HCT116 (cell line): ENCODE measurements at regions not wholly inside any gene's neighbourhood (a gene's known extent, or its start where the extent isn't known, plus 50 kb on each side); places are given as distances from the start of the nearest gene placed in this dataset.

ENCODE experiments used
- ATAC-seq: fragments of 200-7000 bp; cut with Tn5 transposase; 2 replicates; pipeline ENCODE4 v1.9.1; 2020; ENCODE audit warnings: mild to moderate bottlenecking, moderate library complexity
- BruUV-seq: library from RNA; stranded (reverse); fragments of 400-500 nt; replicated peaks from 2 replicates; lab custom pipeline; 2021; lab: Mats Ljungman, UMichigan
- CTCF ChIA-PET: fragments of 300-600 bp; sonication (Branson Sonifier 250); formaldehyde crosslinking; loops from one replicate; lab custom pipeline; 2021; ENCODE audit warnings: antibody characterized with exemption; lab: Charles Lee
- POLR2A ChIA-PET: fragments of 300-600, 350-600 bp; sonication (Branson Sonifier 250); formaldehyde crosslinking; loops from one replicate; lab custom pipeline; 2021; ENCODE audit warnings: antibody characterized with exemption; lab: Charles Lee
- RAD21 ChIA-PET, 2 experiments: fragments of 300-600 bp; sonication (Branson Sonifier 250); formaldehyde crosslinking; loops; one replicate each; lab custom pipeline; 2023; ENCODE audit warnings: low total read pairs in 2 of 2; ENCODE audit not compliant: uncharacterized antibody in 2 of 2, unreplicated experiment in 2 of 2, low non-redundant PET in 1 of 2; lab: Charles Lee
- DNase-seq: peaks from one replicate; pipeline ENCODE4 v3.0.0-alpha.2; 2010; ENCODE audit warnings: low read depth, low spot score
- H2AFZ ChIP-seq: fragments of 200-600 bp; shearing (Covaris generic), sonication (generic); 2 replicates; pipeline ENCODE4 v1.6.1; 2017; ENCODE audit warnings: low read depth, mixed run types, mixed read lengths, antibody characterized with exemption, low read length; ENCODE audit not compliant: poor library complexity, severe bottlenecking
- H3K27ac ChIP-seq: 2 replicates; pipeline ENCODE4 v1.5.1; 2012; ENCODE audit warnings: low read depth, low read length
- H3K27me3 ChIP-seq: fragments of 200-600 bp; sonication (generic); 2 replicates; pipeline ENCODE4 v1.6.1; 2016; ENCODE audit warnings: mixed run types, low read length, mixed read lengths; ENCODE audit not compliant: insufficient read depth
- H3K36me3 ChIP-seq, 2 experiments: fragments of 200-500 bp in 1 of 2; fragments of 200-600 bp in 1 of 2; sonication (Bioruptor generic) in 1 of 2; sonication (generic) in 1 of 2; 2 replicates each; pipeline versions ENCODE4 v1.5.1 to v1.6.1; 2014 to 2016; ENCODE audit warnings: low read length in 2 of 2, inconsistent platforms in 1 of 2, mixed read lengths in 1 of 2, mixed run types in 1 of 2; ENCODE audit not compliant: insufficient read depth in 2 of 2, control insufficient read depth in 1 of 2
- H3K4me1 ChIP-seq, 2 experiments: fragments of 200-600 bp in 1 of 2; sonication (generic) in 1 of 2; 2 replicates each; pipeline versions ENCODE4 v1.5.1 to v1.6.1; 2012 to 2017; ENCODE audit warnings: low read length in 2 of 2, inconsistent platforms in 1 of 2, mild to moderate bottlenecking in 1 of 2, mixed read lengths in 1 of 2, mixed run types in 1 of 2, moderate library complexity in 1 of 2; ENCODE audit not compliant: insufficient read depth in 2 of 2, control insufficient read depth in 1 of 2
- H3K4me2 ChIP-seq: fragments of 200-600 bp; sonication (generic); 2 replicates; pipeline ENCODE4 v1.6.1; 2017; ENCODE audit warnings: mixed run types, low read length, mixed read lengths
- H3K4me3 ChIP-seq, 2 experiments: fragments of 200-600 bp in 1 of 2; sonication (generic) in 1 of 2; replicated peaks in 1 of 2; 2 replicates each; pipeline ENCODE4 v1.5.1; 2011 to 2016; ENCODE audit warnings: low read length in 2 of 2, control low read depth in 1 of 2, low read depth in 1 of 2, mild to moderate bottlenecking in 1 of 2, mixed read lengths in 1 of 2, mixed run types in 1 of 2
- H3K79me2 ChIP-seq: fragments of 200-600 bp; sonication (generic); 2 replicates; pipeline ENCODE4 v1.6.1; 2017; ENCODE audit warnings: mild to moderate bottlenecking, mixed run types, low read length, moderate library complexity, mixed read lengths; ENCODE audit not compliant: insufficient read depth
- H3K9ac ChIP-seq: fragments of 200-600 bp; sonication (generic); 2 replicates; pipeline ENCODE4 v1.6.1; 2016; ENCODE audit warnings: low read length, mixed read lengths
- H3K9me2 ChIP-seq: fragments of 200-600 bp; sonication (generic), shearing (Covaris generic); 2 replicates; pipeline ENCODE4 v1.6.1; 2017; ENCODE audit warnings: mixed run types, mild to moderate bottlenecking, moderate library complexity; ENCODE audit not compliant: insufficient read depth
- H3K9me3 ChIP-seq, 2 experiments: fragments of 200-500 bp in 1 of 2; fragments of 200-600 bp in 1 of 2; sonication (Bioruptor generic) in 1 of 2; sonication (generic) in 1 of 2; 2 replicates each; pipeline ENCODE4 v1.6.1; 2014 to 2017; ENCODE audit warnings: low read length in 2 of 2, mixed read lengths in 2 of 2, inconsistent platforms in 1 of 2, low read depth in 1 of 2, mild to moderate bottlenecking in 1 of 2, mixed run types in 1 of 2, moderate library complexity in 1 of 2; ENCODE audit not compliant: control insufficient read depth in 1 of 2, insufficient read depth in 1 of 2
- H4K20me1 ChIP-seq: fragments of 200-600 bp; sonication (generic), shearing (Covaris generic); 2 replicates; pipeline ENCODE4 v1.6.1; 2017; ENCODE audit warnings: mixed run types, mild to moderate bottlenecking, moderate library complexity; ENCODE audit not compliant: insufficient read depth
- ELF1 ChIP-seq: IDR thresholded peaks from 2 replicates; pipeline ENCODE4 v1.6.1; 2012; ENCODE audit warnings: low read depth, borderline replicate concordance
- EZH2phosphoT487 ChIP-seq: fragments of 200-600 bp; IDR thresholded peaks from 2 replicates; pipeline ENCODE4 v1.6.1; 2018; ENCODE audit warnings: antibody characterized with exemption, borderline replicate concordance
- JUND ChIP-seq: IDR thresholded peaks from 2 replicates; pipeline ENCODE4 v1.6.1; 2012
- RAD21 ChIP-seq: IDR thresholded peaks from 2 replicates; pipeline ENCODE4 v1.6.1; 2012; ENCODE audit warnings: low read depth, mild to moderate bottlenecking
- SRF ChIP-seq: IDR thresholded peaks from 2 replicates; pipeline ENCODE4 v1.6.1; 2012; ENCODE audit warnings: low read depth
- ZBTB33 ChIP-seq: IDR thresholded peaks from 2 replicates; pipeline ENCODE4 v1.6.1; 2011; ENCODE audit warnings: mild to moderate bottlenecking, low read length, moderate library complexity; ENCODE audit not compliant: insufficient replicate concordance; ENCODE audit errors: extremely low read depth
- intact Hi-C: fragments of 100-400 bp; cut with micrococcal nuclease; formaldehyde crosslinking; loops from 2 replicates; pipeline ENCODE4 v1.10.0; 2022
- TF ChIP-seq, protein P1 (sequence below), 3 experiments: fragments of 200-600 bp in 1 of 3; sonication (generic) in 1 of 3; IDR thresholded peaks in 2 of 3; conservative IDR thresholded peaks in 1 of 3; 2 replicates each; pipeline ENCODE4 v1.5.1; 2012 to 2017; ENCODE audit warnings: low read depth in 2 of 3, low read length in 2 of 3, antibody characterized with exemption in 1 of 3, borderline replicate concordance in 1 of 3, control low read depth in 1 of 3, mild to moderate bottlenecking in 1 of 3, mixed read lengths in 1 of 3, mixed run types in 1 of 3, moderate library complexity in 1 of 3; ENCODE audit not compliant: insufficient read depth in 1 of 3

- Histone ChIP-seq H3K4me2 (no peak overlapping the region), H3K79me2 (no peaks in the 10 kb centered on the region), H3K27me3 (no peaks in the 10 kb centered on the region), H3K9me2 (no peaks in the 10 kb centered on the region), H3K4me1 (no peaks in the 10 kb centered on the region), H3K4me3 (no peak overlapping the region), H3K27ac (no peak overlapping the region), H3K9ac (no peak overlapping the region), H3K9me3 (no peaks in the 10 kb centered on the region), H3K36me3 (no peaks in the 10 kb centered on the region)
- ATAC-seq = no peak
- RAD21 ChIA-PET = no interaction called here
- DNase-seq = no peak
- intact Hi-C loops = no loop called here
- BruUV-seq = no TSS peak
- CTCF ChIA-PET = no interaction called here
- POLR2A ChIA-PET = no interaction called here
- TF ChIP-seq EZH2phosphoT487 (no peak), JUND (no peak), ZBTB33 (no peak), RAD21 (no peak), SRF (no peak), ELF1 (no peak)
- TF ChIP-seq, protein P1, sequence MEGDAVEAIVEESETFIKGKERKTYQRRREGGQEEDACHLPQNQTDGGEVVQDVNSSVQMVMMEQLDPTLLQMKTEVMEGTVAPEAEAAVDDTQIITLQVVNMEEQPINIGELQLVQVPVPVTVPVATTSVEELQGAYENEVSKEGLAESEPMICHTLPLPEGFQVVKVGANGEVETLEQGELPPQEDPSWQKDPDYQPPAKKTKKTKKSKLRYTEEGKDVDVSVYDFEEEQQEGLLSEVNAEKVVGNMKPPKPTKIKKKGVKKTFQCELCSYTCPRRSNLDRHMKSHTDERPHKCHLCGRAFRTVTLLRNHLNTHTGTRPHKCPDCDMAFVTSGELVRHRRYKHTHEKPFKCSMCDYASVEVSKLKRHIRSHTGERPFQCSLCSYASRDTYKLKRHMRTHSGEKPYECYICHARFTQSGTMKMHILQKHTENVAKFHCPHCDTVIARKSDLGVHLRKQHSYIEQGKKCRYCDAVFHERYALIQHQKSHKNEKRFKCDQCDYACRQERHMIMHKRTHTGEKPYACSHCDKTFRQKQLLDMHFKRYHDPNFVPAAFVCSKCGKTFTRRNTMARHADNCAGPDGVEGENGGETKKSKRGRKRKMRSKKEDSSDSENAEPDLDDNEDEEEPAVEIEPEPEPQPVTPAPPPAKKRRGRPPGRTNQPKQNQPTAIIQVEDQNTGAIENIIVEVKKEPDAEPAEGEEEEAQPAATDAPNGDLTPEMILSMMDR (IDR thresholded peaks at IDR 0.05 in 2 of 3, conservative IDR thresholded peaks at IDR 0.05 in 1 of 3; ENCODE audit: borderline replicate concordance in 1 of 3, insufficient read depth in 1 of 3, low read depth in 2 of 3, low read length in 2 of 3) = no peak
- TF ChIP-seq, all 23 proteins: peak for 0
- no peaks in the 10 kb centered on the region for H4K20me1 ChIP-seq
- no peak overlapping the region for H2AFZ ChIP-seq
Measured at GRCh38 chr6:167739721-167740475, 86.8 kb upstream of the AFDN start.
